ENCODE measurements at regions not wholly inside any gene's neighbourhood (a gene's known extent, or its start where the extent isn't known, plus 50 kb on each side); places are given as distances from the start of the nearest gene placed in this dataset.

DNA sequence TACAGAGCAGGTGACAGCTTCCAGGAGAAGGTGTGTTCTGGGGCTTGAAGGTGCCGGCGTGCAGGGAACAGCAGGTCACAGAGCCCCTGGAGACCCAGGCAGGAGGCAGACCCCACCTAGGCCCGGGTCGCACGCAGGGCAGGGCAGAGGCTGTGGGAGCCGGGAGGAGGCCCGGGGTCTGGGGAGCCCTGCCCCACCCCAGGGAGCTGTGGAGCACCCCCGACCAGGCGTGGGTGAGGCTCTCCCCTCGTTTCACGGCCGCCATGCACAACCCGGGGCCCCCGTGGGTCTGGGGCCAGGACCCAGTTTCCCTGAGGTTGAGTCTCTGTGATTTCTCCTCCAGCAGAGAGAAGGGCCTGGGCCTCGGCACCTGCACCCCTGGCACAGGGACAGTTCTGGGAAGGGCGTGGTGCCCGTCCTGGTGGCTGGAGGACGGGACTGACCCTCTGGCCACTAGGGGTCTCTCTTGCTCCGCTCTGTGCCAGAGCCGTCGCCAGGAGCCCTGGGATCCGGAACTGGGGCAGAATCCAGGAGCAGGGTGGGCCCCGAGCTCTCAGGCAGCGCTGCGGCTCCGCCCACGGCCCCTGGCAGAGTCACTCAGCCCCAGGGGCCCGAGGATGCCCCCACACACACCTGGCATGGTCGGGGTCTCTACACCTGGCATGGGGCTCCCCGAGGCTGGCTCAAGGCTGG, 75.2 kb upstream of the FBRSL1 start:
- peak; percentile 74 for DNase-seq
- Histone ChIP-seq H3K4me1 (peaks cover 10% of the 10 kb centered on the region), H3K36me3 (no peaks in the 10 kb centered on the region), H3K9me3 (replicated peaks) (no peaks in the 10 kb centered on the region), H3K27me3 (ENCODE audit: low read depth) (peaks cover 73% of the 10 kb centered on the region), H3K27ac (replicated peaks) (no peak overlapping the region), H3K4me3 (no peak overlapping the region)
- TF ChIP-seq, protein P1, sequence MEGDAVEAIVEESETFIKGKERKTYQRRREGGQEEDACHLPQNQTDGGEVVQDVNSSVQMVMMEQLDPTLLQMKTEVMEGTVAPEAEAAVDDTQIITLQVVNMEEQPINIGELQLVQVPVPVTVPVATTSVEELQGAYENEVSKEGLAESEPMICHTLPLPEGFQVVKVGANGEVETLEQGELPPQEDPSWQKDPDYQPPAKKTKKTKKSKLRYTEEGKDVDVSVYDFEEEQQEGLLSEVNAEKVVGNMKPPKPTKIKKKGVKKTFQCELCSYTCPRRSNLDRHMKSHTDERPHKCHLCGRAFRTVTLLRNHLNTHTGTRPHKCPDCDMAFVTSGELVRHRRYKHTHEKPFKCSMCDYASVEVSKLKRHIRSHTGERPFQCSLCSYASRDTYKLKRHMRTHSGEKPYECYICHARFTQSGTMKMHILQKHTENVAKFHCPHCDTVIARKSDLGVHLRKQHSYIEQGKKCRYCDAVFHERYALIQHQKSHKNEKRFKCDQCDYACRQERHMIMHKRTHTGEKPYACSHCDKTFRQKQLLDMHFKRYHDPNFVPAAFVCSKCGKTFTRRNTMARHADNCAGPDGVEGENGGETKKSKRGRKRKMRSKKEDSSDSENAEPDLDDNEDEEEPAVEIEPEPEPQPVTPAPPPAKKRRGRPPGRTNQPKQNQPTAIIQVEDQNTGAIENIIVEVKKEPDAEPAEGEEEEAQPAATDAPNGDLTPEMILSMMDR (IDR thresholded peaks at IDR 0.05; ENCODE audit: borderline replicate concordance) = peak; percentile 94
- intact Hi-C loops (cut with micrococcal nuclease) = loop anchor here (10.0 kb wide), 2 partner anchors 110 to 200 kb away; partner anchors contain the start of genes LRCOL1 and P2RX2

DNA sequence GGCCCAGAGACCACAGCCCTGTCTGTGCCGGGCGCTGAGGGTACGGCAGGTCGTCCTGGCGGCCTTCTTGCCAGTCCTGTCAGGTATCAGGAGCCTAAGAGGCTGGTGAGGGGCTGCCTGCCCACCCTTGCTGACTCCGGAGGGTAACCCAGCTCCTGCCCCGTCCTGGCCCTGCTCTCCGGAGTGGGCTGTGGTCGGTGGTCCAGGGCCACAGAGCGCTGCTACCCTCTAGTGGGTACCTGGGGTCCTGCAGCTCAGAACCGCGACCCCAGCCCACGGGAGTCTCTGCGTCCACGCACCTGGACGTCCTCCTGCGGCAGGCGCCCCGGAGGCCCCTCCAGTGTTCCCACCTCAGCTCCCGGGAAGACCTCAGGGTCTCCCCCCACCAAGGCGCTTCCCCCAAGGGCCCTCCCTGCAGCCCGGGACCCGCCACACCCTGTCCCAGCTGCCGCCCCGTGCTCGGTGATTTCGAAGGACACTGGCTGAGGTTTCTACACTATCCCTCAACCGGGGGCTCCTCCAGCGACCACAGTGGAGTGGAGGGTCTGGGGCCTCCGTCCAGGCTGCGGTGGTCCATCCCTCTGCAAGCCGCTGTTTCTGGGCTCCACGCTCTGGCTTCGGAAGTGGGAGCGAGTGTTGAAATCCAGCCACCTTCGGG, 75.9 kb upstream of the FBRSL1 start:
- Histone ChIP-seq H3K9me3 (replicated peaks) (no peaks in the 10 kb centered on the region), H3K4me3 (no peak overlapping the region), H3K27ac (replicated peaks) (no peak overlapping the region), H3K27me3 (ENCODE audit: low read depth) (peaks cover 73% of the 10 kb centered on the region), H3K4me1 (peaks cover 10% of the 10 kb centered on the region), H3K36me3 (no peaks in the 10 kb centered on the region)
- intact Hi-C loops (cut with micrococcal nuclease) = loop anchor here (10.0 kb wide), 2 partner anchors 111 to 201 kb away; partner anchors contain the start of genes LRCOL1 and P2RX2
- DNase-seq = no peak
- TF ChIP-seq, protein P1 (IDR thresholded peaks at IDR 0.05; ENCODE audit: borderline replicate concordance) = peak; percentile 40

DNA sequence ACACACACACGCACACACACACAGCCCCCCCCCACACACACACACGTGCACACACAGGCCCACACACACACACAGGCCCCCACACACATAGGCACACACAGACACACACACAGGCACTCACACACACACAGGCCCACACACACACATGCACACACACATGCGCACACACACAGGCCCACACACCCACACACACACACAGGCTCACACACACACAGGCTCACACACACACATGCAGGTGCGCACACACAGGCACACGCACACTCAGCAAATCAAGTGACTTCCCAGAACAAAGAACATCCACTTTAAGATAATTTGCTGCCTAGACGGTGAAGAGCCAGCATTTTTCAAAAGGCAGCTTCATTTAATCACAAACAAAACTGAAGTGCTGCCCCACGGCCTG, 78.5 kb upstream of the FBRSL1 start:
- intact Hi-C loops (cut with micrococcal nuclease) = loop anchor here (10.0 kb wide), 2 partner anchors 113 to 203 kb away; partner anchors contain the start of genes LRCOL1 and P2RX2
- Histone ChIP-seq H3K36me3 (no peaks in the 10 kb centered on the region), H3K4me3 (no peak overlapping the region), H3K27me3 (ENCODE audit: low read depth) (peaks cover 73% of the 10 kb centered on the region), H3K4me1 (peaks cover 10% of the 10 kb centered on the region), H3K27ac (replicated peaks) (no peak overlapping the region), H3K9me3 (replicated peaks) (no peaks in the 10 kb centered on the region)
- TF ChIP-seq, protein P1 (IDR thresholded peaks at IDR 0.05; ENCODE audit: borderline replicate concordance) = no peak
- no peak for DNase-seq

DNA sequence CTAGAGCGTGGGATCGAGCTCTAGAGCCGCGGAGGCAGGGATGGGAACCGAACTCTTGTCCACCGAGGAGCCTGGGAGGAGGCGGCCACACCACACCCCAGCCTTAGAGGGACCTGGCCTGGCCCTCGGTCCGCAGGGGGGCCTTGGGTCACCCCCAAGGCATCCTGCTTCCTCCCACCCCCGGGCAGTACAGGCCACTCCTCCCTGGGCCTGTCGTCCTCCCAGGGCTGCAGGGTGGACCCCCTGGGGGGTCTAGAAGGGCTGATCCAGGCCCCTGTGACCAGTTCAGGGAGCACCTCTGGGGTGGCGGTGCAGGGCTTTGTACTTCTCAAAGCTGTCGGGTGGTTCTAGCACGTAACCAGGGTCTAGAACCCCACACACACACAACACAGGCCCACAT, 79.1 kb upstream of the FBRSL1 start:
- TF ChIP-seq, protein P1 (IDR thresholded peaks at IDR 0.05; ENCODE audit: borderline replicate concordance) = no peak

DNA sequence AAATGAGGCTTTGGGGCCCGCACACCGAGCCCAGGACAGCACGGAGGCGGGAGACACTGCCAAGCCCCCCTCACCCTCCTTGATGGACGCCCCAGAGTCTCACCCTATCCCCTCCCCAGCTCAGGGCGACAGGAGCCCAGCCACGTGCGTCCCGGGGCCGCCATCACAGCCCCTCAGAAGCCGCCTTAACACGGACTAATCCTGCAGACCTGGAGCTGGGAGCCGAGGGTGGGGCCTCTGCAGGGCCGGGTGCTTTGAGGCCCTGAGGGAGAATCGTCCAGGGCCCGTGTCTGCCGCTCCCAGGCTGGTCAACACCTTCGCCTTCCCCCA, 79.7 kb upstream of the FBRSL1 start:
- H3K4me1 ChIP-seq = peaks cover 9% of the 10 kb centered on the region
- H3K27ac ChIP-seq (replicated peaks) = no peak overlapping the region
- H3K4me3 ChIP-seq = no peak overlapping the region
- TF ChIP-seq, protein P1 (IDR thresholded peaks at IDR 0.05; ENCODE audit: borderline replicate concordance) = no peak
- H3K27me3 ChIP-seq (ENCODE audit: low read depth) = peaks cover 73% of the 10 kb centered on the region
- intact Hi-C loops (cut with micrococcal nuclease) = loop anchor here (10.0 kb wide), 2 partner anchors 115 to 205 kb away; partner anchors contain the start of genes LRCOL1 and P2RX2
- H3K36me3 ChIP-seq = no peaks in the 10 kb centered on the region
- H3K9me3 ChIP-seq (replicated peaks) = no peaks in the 10 kb centered on the region
- DNase-seq = no peak

More for the DNA sequence above, 79.1 kb upstream of the FBRSL1 start:
- Histone ChIP-seq H3K27ac (replicated peaks) (no peak overlapping the region), H3K4me3 (no peak overlapping the region), H3K9me3 (replicated peaks) (no peaks in the 10 kb centered on the region), H3K4me1 (peaks cover 10% of the 10 kb centered on the region), H3K27me3 (ENCODE audit: low read depth) (peaks cover 73% of the 10 kb centered on the region), H3K36me3 (no peaks in the 10 kb centered on the region)
- intact Hi-C loops (cut with micrococcal nuclease) = loop anchor here (10.0 kb wide), 2 partner anchors 114 to 204 kb away; partner anchors contain the start of genes LRCOL1 and P2RX2
- DNase-seq = no peak
